ENCODE measurements at regions not wholly inside any gene's neighbourhood (a gene's known extent, or its start where the extent isn't known, plus 50 kb on each side); places are given as distances from the start of the nearest gene placed in this dataset.
A peak's percentile ranks its signal among the peaks of the same experiment; 100 is the strongest.

- no peak for DNase-seq (ENCODE audit: low read depth)
Measured at GRCh38 chr14:101043891-101044290, 140.4 kb upstream of the RTL1 start.

- no peak for DNase-seq (ENCODE audit: low read depth)
Measured at GRCh38 chr14:101044741-101045140, 141.2 kb upstream of the RTL1 start.

DNA sequence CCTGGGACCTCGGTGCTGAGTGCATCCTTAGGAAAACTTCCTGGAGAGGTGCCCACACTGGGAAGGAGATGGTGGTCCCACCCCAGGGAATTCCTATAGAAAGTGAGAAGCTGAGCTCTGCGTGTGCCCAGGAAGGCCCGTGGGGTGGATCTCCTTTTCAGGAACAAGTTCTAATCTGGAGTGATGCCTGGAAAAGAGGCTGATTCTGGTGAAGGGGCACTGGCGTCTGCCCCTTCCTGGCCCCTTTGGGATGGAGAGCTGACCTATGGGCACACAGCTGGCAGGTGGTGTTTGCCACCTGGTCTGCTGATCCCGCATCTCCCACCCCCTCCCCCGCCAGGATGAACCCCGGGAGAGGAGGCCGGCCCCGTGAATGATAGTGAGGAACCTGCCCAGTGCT is 142.0 kb upstream of the RTL1 start:
- DNase-seq (ENCODE audit: low read depth): no peak

DNA sequence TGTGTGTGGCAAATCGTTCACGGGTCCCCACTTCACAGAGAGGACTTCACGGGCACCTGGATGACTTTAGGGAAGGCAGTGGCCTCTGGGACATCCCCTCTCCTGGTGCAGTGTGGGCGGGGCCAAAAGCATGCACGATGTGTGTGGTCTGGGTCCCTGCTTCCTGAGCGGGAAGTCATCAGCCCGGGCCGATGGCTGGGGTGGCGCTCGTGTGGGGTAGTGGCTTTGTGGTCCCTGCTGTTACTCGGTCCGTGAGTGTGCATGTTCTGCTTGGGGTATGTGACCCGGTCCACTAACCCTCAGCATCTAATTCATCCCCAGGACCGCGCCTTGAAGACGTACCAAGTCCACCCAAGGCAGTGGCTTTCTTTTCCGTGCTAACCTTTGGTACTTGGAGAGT is 142.5 kb upstream of the RTL1 start:
- no peak for DNase-seq (ENCODE audit: low read depth)

- peak; percentile 61 for DNase-seq (ENCODE audit: low read depth)
Measured at GRCh38 chr14:101047326-101047725, 143.8 kb upstream of the RTL1 start.

DNA sequence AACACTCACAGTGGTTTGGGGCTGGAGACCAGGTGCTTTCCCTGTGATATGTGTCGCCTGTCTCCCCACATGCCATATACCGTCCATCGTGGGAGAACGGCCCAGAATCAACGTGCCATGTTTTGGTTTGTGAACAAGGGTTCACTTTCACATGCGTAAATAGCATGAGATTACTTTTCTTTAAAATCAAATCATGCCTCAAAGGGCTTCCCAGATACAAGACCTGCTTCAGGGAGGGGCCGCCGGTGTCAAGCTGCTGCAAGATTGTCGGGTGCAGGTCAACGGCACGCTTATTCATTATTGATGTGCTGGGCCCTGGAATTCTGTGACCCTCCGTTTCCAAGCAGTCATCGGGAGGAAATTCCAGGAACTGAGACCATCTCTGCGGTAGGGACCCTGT is 145.2 kb upstream of the RTL1 start:
- no peak for DNase-seq (ENCODE audit: low read depth)

- no peak for DNase-seq (ENCODE audit: low read depth)
Measured at GRCh38 chr14:101049511-101049910, 146.0 kb upstream of the RTL1 start.

DNA sequence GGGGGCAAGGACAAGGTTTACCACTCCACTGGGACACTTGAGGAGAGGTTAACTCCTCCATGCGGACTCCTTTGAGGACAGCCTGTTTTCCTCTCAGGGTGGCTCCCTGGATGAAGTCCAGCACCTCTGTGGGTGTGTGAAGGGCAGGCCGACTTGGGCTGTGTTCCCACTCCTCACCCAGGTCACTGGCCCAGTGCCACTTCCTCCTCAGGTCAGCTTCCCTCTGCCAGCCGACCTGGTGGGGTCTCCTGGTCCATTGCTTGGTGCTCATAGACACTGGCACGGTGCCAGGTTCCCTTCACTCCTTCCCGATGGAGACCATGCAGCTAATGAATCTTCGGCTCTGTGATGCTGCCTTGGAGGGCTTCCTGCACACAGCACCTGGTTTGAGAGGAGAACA is 146.4 kb upstream of the RTL1 start:
- DNase-seq (ENCODE audit: low read depth): no peak

GRCh38 chr14:101050901-101051490 is 147.5 kb upstream of the RTL1 start:
- DNase-seq (ENCODE audit: low read depth): no peak

DNA sequence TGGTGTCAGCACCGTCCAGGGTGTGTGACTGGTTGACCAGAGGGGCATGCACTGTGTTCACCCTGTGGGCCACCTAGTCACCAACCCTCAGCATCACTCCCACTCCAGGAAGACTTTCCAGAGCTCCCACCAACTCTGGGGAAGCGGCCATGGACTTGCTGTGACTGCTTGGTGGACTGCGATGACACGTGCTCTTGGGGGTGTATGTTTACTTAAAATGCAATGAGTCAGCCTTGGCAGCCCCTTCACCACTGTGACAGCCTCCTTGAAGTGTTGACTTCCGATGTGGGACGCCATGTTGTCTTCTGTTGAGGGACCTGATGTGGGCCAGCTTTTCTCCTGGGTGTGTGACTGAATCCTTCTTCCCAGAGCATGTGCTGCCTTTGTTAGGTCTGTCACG is 151.1 kb upstream of the RTL1 start:
- DNase-seq (ENCODE audit: low read depth): no peak

DNA sequence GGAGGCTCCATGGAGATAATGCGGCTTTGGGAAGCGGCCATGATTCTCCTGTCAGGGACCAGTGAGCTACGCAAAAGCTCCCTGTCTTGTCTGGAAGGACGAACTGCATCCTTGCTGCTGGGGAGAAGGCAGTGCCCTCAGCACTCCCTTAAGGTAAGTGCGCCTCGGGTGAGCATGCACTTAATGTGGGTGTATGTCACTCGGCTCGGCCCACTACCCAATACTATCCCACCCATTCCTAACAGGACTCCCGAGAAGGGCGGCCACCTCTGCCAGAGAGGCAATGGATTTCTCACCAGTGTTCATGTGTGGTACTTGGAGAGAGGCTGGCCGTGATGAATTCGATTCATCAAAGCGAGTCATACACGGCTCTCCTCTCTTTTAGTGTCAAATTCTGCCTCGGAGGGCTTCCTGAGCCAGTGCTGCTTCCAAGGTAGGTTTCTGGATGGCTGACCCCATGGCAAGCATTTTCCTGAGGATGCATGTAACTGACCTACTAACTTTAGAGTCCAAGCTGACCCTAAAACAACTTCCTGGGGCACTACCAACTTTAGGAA is 151.7 kb upstream of the RTL1 start:
- no peak for DNase-seq (ENCODE audit: low read depth)

- no peak for DNase-seq (ENCODE audit: low read depth)
Measured at GRCh38 chr14:101055776-101056374, 152.4 kb upstream of the RTL1 start.

GRCh38 chr14:101056446-101056845 is 152.9 kb upstream of the RTL1 start:
- DNase-seq (ENCODE audit: low read depth): peak; percentile 13

- DNase-seq (ENCODE audit: low read depth): no peak
Measured at GRCh38 chr14:101057394-101057793, 153.9 kb upstream of the RTL1 start.

GRCh38 chr14:101058571-101058970 is 155.0 kb upstream of the RTL1 start:
- peak; percentile 48 for DNase-seq (ENCODE audit: low read depth)

- DNase-seq (ENCODE audit: low read depth): no peak
Measured at GRCh38 chr14:101060171-101060601, 156.7 kb upstream of the RTL1 start.

DNA sequence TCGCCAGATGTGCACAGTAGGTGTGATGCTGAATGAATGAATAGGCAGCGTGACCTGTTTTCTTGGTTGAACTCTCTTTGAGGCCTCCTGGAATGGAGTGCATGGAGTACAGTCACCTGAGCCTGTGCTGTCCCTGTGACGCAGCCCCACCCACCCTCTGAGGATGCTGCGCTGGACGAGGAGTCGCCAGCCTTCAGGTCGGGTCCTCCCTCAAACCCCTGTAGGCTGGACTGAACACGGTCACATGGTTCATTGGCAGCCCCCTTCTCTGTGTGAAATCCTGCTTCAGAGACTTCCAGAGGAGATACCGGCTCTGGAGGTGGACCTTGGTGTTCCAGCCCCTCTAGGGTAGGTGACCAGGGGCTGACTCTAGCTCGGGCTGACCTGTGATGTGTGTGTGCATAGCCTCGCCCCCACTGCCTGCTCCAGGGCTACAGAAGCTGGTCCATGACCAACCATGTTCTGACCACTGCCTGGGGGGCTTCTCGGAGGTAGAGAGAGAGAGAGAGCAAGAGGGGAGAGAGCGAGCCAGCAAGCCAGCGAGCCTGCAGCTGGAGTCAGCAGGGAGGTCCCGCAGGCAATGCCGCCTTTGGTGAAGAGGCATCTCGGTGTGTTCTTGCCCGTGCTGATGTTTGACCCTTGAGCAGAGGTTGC is 158.0 kb upstream of the RTL1 start:
- DNase-seq (ENCODE audit: low read depth): no peak

DNA sequence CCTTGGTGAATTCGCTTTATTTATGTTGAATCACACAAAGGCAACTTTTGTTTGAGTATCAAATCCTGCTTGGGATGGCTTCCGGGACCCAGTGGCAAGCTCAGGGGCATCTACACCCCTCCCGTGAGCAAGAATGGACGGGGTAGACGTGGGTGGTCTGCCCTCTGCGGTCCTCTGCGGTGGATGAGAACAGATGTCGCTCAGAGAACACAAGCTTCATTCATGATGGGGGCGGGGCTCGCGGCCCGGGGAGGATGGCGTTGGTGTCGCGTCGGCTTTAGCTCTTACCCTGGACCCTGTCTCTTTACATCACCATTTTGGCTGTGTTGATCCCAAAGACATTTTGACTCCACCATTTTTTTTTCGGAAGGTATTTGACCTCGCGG is 158.5 kb upstream of the RTL1 start:
- DNase-seq (ENCODE audit: low read depth): no peak

- DNase-seq (ENCODE audit: low read depth): no peak
Measured at GRCh38 chr14:101062601-101063000, 159.1 kb upstream of the RTL1 start.

- DNase-seq (ENCODE audit: low read depth): no peak
Measured at GRCh38 chr14:101063121-101063520, 159.6 kb upstream of the RTL1 start.

GRCh38 chr14:101064121-101064661 is 160.7 kb upstream of the RTL1 start:
- DNase-seq (ENCODE audit: low read depth): no peak

GRCh38 chr14:101064718-101065117 is 161.2 kb upstream of the RTL1 start:
- no peak for DNase-seq (ENCODE audit: low read depth)
